ENCODE measurements at regions not wholly inside any gene's neighbourhood (a gene's known extent, or its start where the extent isn't known, plus 50 kb on each side); places are given as distances from the start of the nearest gene placed in this dataset.

GRCh38 chr2:47315475-47315874 is 53.6 kb upstream of the EPCAM start:
- no peak for DNase-seq

- no peak for DNase-seq
Measured at GRCh38 chr2:47313728-47314127, 55.4 kb upstream of the EPCAM start.

- DNase-seq, result no peak
Measured at GRCh38 chr2:47313141-47313691, 55.9 kb upstream of the EPCAM start.

GRCh38 chr2:47312491-47312850 is 56.6 kb upstream of the EPCAM start:
- no peak for DNase-seq

GRCh38 chr2:47311764-47312490 is 57.2 kb upstream of the EPCAM start:
- DNase-seq, result no peak

GRCh38 chr2:47310801-47311560 is 58.1 kb upstream of the EPCAM start:
- DNase-seq, result no peak

- no peak for DNase-seq
Measured at GRCh38 chr2:47309952-47310800, 58.9 kb upstream of the EPCAM start.

GRCh38 chr2:47309472-47309951 is 59.6 kb upstream of the EPCAM start:
- DNase-seq, result no peak

- no peak for DNase-seq
Measured at GRCh38 chr2:47307066-47307465, 62.0 kb upstream of the EPCAM start.

GRCh38 chr2:47304654-47305053 is 64.5 kb upstream of the EPCAM start:
- no peak for DNase-seq

- DNase-seq, result no peak
Measured at GRCh38 chr2:47303341-47304148, 65.6 kb upstream of the EPCAM start.

- DNase-seq, result no peak
Measured at GRCh38 chr2:47302308-47302707, 66.8 kb upstream of the EPCAM start.

- no peak for DNase-seq
Measured at GRCh38 chr2:47301731-47302130, 67.4 kb upstream of the EPCAM start.

GRCh38 chr2:47301277-47301618 is 67.9 kb upstream of the EPCAM start:
- no peak for DNase-seq

- no peak for DNase-seq
Measured at GRCh38 chr2:47300609-47301276, 68.4 kb upstream of the EPCAM start.

- no peak for DNase-seq
Measured at GRCh38 chr2:47300081-47300480, 69.0 kb upstream of the EPCAM start.

- no peak for DNase-seq
Measured at GRCh38 chr2:47299555-47299954, 69.6 kb upstream of the EPCAM start.

- DNase-seq, result no peak
Measured at GRCh38 chr2:47298771-47299170, 70.3 kb upstream of the EPCAM start.

GRCh38 chr2:47297767-47298425 is 71.2 kb upstream of the EPCAM start:
- DNase-seq, result no peak

- no peak for DNase-seq
Measured at GRCh38 chr2:47295981-47296635, 73.0 kb upstream of the EPCAM start.
